ENCODE measurements at regions not wholly inside any gene's neighbourhood (a gene's known extent, or its start where the extent isn't known, plus 50 kb on each side); places are given as distances from the start of the nearest gene placed in this dataset.

DNA sequence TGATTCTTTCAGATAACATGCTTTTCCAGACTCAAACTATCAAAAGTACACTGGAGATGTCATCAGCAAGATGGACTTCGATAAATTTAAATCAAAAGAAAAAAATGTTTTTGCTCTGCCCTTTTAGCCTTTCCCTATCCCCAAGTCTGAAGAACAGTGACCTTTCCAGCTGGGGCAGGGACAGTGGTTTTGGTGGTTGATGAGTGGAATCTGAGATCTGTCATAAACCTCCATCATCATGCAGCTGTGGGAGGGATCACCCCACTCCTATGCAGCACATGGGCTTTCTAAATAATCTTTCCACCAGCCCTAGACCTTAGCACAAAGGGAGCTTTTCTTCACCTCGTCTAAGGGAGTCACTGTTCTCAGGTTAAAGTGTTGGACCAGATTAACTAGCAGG is 869.5 kb upstream of the SOX9 start:
- no peak for DNase-seq

- no peak for DNase-seq
Observed at GRCh38 chr17:71251951-71252350, 868.9 kb upstream of the SOX9 start.

- no peak for DNase-seq
Observed at GRCh38 chr17:71252436-71252835, 868.4 kb upstream of the SOX9 start.

DNA sequence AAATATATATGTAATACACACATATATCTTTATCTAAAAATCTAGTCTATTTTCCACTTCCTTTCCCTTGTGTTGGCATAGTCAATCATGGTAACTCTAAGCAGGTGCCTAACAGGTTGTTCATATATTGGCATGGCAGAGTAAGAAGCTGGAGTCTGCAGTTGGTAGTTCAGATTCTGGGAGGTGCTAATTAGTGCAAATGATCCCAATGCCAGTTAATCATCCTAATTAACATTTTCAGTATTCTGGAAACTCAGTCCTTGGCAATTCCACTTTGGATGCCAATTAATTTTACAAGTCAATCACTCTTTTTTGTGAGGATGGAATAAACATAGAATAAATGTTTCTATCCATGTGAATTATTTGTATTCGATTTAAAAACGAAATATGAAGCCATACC is 863.7 kb upstream of the SOX9 start:
- DNase-seq = no peak

DNA sequence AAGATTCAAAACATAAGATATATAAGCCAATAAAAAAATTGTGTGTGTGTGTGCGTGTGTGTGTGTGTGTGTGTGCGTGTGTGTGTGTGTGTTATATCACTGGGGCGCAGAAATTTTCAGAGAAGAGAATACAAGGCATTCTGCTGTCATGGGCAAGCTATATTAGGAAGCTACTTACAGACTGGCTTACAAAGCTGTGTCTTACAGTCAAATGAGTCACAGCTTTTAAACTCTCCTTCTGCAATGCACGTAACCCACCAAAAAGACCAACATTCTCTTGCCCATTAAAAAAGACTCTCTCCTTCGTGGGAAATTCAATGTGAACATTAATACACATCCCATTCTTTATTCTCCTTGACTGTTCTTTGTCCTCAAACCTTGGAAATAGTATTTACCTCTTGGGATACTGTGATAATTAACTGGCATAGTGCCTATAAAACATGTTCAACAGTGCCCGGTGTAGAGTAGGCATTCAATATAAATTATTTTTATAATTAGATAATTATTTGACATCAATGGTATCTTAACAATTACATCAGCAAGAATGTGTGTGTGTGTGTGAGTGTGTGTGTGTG is 860.4 kb upstream of the SOX9 start:
- DNase-seq = no peak

- DNase-seq = no peak
Observed at GRCh38 chr17:71262586-71262985, 858.2 kb upstream of the SOX9 start.

- DNase-seq = no peak
Observed at GRCh38 chr17:71267668-71268067, 853.2 kb upstream of the SOX9 start.

GRCh38 chr17:71269201-71269600 is 851.6 kb upstream of the SOX9 start:
- no peak for DNase-seq

- DNase-seq = no peak
Observed at GRCh38 chr17:71273441-71273840, 847.4 kb upstream of the SOX9 start.

DNA sequence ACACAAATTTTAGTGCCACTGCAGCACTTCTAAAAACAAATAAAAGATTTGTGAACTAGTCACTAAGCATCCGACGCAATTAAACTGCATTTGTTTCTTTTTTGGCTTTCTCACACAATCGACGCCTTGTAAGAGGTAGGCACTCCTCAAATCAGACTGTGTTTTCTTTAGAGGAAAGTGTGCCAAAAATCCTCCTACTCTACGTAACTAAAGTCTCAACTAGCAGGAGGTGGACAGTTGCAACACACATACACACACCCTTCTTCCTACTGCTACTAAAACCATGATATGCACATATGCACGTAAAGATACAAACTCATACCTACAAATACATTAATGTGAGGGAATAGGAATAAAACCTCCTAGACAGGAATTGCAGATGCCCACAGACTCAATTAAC is 844.7 kb upstream of the SOX9 start:
- DNase-seq = no peak

- DNase-seq = no peak
Observed at GRCh38 chr17:71283486-71283885, 837.3 kb upstream of the SOX9 start.

DNA sequence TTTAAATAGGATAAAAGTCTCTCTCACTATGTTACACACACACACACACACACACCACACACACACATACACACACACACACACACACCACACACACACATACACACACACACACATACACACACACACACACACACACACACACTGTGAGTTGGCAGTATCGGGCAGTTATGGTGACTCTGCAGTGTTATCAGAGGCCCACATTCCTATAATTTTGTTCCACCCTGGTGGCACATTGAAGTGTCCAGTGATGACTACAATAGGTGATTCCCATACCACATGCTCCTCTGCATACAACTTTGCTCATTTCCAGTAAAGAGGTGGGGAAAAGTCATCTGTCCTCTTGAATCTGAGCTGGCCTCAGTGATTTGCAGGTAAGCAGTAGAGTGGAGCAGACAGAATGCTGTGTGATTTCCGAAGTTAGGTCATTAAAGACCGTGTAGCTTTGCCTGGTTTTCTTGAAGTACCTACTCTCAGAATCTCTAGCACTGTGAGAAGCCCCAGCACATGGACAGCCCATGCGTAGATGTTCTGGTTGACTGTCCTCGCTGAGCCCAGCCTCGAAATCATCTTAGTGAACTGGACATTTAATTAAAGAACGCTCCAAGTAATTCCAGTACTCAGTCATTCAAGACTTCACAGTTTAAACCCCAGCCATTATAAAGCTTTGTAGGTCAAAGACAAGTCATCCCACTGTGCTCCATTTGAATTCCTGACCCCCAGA is 836.6 kb upstream of the SOX9 start:
- no peak for DNase-seq

DNA sequence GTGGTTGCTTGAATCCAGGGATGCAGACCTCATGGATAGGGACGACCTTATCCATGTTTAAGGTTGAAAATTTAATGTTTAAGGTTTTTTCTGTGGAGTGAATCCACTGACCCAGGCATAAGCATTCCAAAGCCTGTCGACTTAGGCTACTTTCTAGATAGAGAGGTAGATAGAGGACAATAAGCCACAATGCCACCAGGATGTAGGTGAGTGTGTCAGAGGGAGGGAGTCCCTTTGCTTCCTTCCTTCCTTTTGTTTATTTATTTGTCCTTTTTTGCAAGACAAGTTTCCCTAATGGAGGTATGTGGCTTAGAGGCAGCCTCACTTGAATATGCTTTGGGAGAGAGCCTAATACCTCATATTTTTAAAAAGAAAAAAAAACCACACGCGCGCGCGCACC is 834.2 kb upstream of the SOX9 start:
- DNase-seq = no peak

- DNase-seq = no peak
Observed at GRCh38 chr17:71287071-71287823, 833.6 kb upstream of the SOX9 start.

- no peak for DNase-seq
Observed at GRCh38 chr17:71292006-71292405, 828.8 kb upstream of the SOX9 start.

DNA sequence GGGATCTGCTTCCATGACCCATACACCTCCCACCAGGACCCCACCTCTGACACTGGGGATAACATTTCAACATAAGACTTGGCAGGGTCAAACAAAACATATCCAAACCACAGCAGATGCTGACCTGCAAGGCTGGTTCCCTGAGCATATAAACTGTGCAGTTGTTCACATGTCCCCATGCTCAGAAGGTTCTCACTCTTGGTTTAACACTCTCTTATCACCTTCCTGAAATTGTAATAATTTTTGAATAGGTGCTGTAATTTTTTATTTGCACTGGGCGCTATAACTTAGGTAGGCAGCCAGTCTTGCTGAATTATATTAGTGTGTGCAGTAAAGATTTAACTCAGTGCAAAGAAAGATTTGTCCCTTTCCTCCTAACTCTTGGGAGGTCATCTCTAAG is 824.8 kb upstream of the SOX9 start:
- DNase-seq = no peak

- DNase-seq = no peak
Observed at GRCh38 chr17:71301063-71301462, 819.8 kb upstream of the SOX9 start.

- no peak for DNase-seq
Observed at GRCh38 chr17:71302721-71303549, 817.9 kb upstream of the SOX9 start.

GRCh38 chr17:71304498-71305158 is 816.2 kb upstream of the SOX9 start:
- no peak for DNase-seq

- DNase-seq = no peak
Observed at GRCh38 chr17:71313866-71314265, 807.0 kb upstream of the SOX9 start.

- no peak for DNase-seq
Observed at GRCh38 chr17:71315568-71315967, 805.3 kb upstream of the SOX9 start.

- no peak for DNase-seq
Observed at GRCh38 chr17:71316176-71316897, 804.5 kb upstream of the SOX9 start.

All from NCI-H1436 treated with DMSO at 0.1 percent for 48 hours (cell line).